HG03280 (cell line): ENCODE measurements at regions not wholly inside any gene's neighbourhood (a gene's known extent, or its start where the extent isn't known, plus 50 kb on each side); places are given as distances from the start of the nearest gene placed in this dataset.

Experiments used
- ATAC-seq: cut with Tn5 transposase; IDR thresholded peaks from one replicate; pipeline ENCODE4 v1.9.1; 2021; ENCODE audit warnings: mild to moderate bottlenecking, moderate library complexity; ENCODE audit not compliant: unreplicated experiment

DNA sequence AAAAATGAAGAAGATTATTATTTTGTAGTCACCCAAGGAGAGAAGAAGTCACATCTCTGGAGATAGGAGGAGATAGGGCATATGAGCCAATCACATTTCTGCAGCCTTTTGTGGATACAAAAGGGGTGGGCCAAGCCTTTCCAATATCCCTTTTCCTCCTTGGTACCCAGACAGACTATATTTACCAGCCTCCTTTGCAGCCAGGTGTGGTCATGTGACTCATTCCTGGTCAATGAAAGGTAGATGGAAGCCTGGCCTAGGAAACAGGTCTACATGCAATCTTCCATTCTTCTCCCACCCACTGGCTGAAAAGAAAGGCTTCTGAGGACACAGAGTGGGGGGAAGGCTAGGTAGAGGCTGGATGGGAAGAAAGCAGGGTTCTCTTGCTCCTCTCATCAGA, 58.1 kb upstream of the ERG start:
- no peak for ATAC-seq

DNA sequence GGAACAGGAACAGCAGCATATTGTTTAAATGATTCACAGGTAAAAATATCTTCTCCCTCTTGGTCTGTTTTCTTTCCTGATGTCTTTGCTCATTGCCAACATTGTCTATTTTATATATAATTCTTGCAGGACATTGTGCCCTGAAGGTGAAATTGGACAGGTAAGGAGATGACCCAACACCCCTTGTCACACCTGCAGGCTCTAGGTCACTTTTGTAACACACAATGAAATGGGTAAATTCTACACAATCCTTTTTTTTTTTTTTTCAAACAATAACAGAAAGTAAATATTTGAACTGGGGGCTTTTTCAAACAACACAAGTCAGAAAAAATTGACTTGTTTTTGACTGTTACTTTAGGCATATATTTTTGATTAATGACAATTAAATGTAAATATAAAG, 62.9 kb upstream of the ERG start:
- no peak for ATAC-seq

DNA sequence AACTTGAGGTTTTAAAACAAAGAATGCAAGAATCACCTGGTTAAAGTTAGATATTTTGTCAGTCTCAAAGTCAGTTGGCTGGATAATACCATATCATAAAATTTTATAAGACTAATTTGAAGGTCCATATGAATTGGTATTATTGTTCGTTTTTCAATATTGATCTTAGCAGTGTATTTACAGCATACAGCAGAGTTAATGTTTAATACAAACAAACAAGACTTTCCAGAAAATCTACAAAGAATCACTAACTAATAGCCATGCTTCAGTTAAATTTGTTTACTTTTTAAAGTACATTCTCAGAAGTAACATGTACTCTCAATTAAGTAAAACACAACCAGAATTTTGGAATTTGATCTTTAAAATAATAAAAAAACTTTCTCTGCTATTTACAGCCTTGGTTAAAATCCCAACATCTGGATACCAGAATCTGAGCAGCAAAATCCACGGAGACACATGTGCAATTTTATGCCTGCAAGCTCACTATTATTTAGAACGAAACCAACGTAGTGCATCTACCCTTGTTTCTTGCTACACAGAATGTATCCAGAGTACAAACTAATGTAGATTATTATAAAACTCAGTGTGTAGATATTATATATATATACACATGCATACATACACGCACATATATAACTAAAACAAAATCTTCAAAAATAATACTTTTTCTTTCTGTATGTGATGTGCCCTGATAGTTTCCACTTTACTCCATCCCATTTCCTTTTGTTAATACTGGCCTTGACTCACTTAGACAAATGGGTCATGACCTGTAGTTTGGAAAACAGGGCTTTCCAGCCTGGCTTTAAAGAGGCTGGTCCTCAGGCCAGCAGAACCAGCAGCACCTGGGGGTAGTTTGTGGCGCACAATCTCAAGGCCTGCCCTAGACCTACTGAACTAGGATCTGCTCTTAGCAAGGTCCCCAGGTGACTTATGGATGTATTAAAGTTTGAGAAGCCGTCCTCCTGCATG, 63.6 kb upstream of the ERG start:
- no peak for ATAC-seq

DNA sequence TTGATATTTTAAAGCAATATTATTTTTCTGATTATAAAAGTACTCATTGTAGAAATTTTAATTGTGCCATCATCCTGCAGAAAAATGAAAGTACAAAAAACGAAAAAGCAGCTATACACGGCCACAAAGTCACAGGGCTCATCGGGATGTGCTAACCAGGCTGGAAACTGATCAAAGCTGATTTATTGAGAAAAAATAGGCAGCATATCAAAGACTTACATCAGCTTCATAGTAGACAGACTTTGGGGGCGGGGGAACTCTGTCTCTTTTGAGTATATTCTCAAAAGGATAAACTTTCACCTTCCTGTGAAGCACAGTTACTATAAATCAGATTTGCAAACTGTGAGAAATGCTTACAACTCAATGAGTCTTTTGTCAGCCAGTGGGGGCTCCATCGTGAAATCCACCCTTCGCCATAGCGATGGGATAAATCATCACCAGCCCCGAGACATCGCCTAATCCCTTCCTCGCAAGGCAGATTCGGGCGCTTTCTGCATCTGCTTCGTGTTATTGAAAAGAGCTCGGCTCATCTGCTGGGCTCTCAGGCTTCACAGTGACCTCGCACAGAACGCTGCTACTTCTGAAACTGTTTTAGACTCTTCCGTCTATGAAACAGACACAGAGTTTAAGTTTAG, 69.2 kb upstream of the ERG start:
- no peak for ATAC-seq

DNA sequence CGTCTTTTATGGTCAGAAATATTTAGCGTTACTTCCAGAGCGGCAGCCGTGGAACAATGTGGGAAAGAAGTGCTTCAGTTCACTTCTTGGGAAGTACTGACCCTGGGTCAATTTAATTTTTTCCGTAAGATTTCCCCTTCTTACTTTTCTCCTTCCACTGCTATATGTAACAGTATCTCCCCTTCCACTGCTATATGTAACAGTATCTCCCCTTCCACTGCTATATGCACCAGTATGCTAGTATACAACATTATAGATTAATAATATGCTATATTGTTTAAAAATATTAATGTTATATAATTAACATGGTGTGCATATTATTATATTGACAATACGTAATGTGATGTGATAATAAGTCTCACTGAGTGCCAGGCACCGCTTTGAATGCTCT, 69.7 kb upstream of the ERG start:
- ATAC-seq = no peak

DNA sequence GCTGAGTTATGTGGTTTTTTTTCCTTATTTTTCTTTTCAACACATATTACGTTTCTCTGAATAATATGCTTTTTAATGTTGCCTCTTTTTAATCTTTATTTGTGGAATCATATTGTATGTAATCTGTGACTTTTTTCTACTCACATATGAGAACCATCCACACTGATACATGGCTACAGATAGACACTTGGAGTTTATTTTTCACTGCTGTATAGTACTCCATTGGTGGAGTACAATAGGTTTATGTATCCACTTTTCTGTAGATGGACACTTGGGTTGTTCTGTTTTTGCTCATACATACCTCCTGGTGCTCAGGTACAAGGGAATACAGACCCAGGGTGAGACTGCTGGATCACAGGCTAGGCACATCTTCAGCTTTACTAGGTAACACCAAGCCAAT, 71.5 kb upstream of the ERG start:
- no peak for ATAC-seq

DNA sequence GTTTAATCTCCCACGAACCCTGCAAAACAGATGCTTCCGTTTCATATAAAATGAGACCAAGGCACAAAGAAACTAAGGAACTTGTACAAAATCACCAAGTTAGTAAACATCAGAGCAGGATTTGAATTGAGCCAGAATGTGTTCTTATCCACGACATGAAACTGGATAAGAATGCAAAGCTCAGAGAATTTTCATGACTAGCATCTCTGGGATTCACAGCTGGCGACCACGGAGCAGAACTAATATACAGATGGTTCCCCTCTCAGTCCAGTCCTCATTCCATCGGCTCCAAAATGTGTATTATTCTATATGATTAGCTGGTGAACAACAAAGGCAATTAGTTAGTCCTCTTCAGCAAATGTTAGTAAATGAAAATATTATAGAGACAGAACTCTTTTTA, 72.3 kb upstream of the ERG start:
- no peak for ATAC-seq

DNA sequence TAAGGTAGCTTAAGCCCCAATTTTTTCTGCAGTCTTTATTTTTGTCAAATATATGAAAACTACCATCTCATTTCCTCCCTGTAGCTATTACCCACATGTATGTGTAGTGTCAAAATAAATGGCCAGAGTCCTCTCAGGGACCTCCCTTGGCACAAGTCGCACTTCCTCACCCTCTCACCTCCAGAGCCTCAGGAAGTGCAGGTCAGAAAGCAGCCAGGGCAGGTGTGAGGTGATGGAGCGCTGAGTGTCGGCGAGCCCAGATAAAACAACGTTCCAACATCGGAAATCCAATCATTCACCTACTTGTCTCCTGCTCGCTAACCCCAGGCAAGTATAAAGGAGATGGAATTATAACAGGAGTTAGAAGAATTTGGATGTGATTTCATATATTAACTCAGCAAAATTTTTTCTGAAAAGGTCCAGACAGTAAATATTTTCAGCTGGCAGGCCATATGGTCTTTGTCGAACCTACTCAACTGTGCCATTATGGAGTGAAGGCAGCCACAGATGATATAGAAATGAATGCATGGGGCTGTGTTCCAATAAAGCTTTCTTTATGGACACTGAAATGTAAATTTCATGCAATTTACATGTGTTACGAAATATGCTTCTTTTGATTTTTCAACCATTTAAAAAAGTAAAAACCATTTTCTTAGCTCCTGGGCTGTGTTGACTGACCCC, 76.8 kb upstream of the ERG start:
- no peak for ATAC-seq

DNA sequence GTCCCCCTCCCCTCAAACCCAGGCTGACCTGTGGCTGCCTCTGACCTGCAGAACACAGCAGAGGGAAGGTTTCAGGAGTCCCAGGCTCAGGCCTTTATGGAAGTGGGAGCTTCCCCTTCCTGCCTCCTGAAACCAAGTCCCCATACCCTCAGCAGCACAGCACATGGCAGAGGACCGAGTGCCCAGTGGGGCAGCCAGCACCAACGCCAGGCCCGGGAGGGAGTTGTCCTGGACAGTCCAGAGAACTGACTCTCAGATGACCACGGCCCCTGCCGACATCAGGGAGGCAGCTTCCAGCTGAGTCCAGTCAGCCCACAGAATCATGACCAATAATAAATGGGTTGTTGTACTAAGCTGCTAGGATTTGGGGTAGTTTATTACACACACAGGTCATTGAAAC, 79.6 kb upstream of the ERG start:
- no peak for ATAC-seq

DNA sequence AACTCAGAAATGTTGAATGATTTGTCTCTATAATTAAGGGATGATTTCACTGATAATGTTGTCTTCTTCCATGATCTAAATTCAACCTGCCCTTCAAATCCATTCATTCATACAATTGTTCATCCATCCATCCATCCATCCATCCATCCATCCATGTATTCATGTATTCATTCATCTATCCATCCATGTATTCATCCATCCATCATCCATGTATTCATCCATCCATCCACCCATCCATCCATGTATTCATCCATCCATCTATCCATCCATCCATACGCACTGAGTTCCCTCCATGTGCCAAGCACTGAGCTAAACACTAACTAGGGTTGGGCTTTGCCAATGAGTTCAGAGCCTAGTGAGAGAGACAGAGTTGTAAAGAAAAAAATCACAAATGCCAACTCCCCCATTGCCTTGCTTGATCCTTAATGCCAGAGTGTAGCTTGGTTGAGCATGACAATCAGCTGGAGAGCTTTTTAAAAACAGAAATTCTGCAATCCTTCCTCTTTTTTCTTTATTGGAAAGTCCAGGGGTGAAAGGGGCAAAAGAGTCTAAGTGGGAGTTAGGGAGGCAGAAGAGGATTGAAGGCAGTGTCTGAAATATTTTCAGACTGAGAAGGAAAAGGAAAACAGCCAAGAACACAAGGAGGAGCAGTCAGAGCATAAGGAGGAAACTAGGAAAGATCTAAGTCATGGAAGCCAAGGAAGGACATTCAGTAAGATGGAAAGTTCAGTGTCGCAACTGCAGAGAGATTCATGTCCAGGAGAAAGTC, 92.4 kb upstream of the ERG start:
- ATAC-seq = no peak

DNA sequence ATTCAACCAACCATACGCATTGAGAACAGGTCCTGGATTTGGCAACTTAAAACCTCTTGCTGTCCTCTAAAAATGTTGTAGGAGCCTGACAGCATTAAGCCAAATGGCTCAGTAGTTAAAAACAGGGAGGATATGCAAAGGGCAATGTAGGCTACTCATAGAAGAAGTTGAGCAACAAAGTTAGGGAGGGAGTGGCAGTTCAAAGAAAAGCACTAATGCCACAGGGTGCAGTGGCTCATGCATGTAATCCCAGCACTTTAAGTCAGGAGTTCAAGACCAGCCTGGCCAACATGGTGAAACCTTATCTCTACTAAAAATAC, 92.9 kb upstream of the ERG start:
- no peak for ATAC-seq

DNA sequence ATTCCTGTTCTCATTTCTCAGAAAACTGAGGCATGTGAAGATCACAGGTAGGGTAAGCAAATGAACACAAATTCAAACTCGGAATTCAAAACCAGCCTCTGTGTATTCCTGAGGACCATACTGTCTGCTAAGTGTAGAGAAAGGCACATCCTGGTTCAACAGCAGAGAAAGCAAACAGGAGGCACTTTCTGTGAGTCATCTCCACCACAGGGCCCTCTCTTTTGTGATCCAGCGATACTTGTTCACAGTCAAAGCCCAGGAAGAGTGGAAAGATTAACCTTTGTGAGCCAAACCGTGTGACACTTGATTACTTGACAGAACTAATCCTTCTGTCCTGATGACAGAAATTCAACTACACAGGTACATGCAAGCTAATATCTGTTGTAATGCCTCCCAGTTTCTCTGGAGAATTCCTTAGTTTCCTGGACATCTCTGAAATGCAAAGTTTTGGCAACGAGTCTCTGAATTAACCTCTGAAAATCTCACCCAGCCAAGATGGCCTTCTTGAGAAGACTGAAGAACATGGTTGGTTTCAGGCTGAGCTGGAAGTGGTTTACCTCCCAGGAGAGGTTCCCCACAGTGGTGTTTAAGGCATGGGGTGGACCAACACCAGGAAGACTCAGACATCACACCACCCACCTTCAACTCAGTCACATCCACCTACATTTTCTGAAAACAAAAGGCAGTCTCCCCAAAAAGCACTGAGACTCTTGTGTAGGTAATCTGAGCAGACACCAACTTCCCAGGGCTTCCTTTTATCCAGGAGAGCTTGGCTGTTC, 98.2 kb upstream of the ERG start:
- no peak for ATAC-seq

DNA sequence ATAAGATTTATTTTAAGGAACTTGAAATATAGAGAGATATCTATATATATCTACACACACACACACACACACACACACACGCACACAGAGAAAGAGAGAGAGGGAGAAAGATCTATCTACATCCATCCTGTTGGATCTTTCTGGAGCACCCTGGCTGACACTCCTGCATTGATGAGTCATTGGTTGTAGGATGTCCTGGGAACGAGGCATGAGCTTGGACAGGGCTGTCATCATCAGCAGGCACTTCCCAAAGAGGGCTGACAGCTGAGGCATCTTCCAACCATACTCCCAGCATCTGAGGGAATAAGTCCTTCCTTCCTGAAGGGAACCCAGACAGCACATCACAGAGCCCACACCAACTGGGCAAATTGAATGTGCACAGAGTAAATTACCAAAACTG, 99.1 kb upstream of the ERG start:
- ATAC-seq = no peak

DNA sequence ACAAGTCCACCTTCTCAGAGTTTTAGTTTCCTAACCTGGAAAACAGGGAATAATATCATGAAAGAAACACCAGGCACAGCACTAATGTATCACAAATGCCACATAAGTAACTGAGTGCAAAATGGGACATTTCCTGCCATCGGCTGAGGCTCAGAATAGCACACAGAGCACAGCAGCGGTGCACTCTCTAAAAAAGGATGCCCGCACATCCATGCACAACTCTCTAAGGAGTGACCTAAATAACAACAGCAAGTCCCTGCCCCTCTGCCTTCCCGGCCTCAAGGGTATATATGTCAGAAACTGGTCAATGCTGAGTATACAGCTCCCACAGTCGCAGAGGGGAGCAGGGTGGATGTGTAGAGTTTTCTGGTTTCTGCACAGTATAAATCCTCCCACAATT, 100.1 kb upstream of the ERG start:
- ATAC-seq = no peak

DNA sequence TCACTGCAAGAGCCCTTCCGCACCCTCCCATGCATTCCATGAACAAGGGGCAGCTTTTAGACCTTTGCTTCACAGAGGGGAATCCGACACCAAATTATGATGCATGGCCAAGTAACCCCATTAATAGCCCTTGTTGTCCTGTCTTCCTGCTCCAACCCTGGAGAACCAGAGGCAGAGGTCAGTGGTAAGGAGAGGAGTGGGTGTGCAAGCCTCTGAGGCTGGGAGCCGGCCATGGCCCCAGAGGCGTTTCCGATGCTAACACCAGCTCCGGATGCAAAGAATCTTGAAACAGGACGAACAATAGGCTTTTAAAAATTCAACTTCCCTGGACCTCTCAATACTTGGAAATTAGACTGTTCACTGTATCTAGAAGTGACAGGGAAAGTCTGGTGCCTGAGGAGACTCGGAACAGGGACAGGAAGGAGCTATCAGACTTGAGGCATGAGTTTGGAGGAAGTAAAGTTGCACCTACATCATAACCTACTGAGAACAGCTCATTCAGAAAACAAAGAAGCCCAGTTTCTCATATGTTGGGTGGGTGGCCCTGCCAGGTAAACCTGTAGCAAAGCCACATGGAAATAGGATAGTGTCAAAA, 101.2 kb upstream of the ERG start:
- no peak for ATAC-seq

DNA sequence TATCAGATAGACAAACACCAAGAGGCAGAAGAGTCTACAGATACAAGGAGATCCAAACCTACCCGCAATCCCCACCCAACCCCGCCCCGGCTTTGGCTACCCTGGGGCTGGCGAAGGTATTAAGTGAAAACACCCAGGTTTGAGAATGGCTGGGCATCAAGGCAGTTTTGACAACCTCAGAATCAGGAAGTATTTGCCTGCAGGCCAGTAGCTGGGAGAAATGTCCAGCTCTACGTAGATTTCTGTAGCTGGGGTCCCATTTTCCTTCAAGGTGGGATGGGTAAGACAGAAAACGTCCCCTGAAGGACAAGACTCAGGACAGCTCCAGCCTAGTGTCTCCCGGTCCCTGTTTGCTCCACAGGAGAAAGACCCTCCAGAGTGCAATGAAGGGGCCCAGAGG, 101.8 kb upstream of the ERG start:
- no peak for ATAC-seq

DNA sequence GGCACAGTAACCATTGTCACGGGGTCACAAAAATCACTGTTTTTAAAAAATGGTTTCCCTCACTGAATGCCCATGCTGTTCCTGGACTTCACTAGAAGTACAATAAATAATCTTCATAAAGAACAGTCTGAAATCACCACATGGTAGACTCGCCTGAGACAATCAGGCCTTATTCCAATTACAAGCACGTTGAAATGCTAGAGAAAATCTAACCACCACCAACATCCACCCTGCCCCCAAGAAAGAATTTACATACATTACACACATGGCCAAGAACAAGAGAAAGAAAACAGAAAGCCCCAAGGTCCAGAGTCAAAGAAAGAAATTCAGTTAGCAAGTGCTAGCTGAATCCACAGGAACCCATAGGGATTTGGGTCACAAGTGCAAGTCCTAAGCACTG, 107.0 kb upstream of the ERG start:
- ATAC-seq = no peak

DNA sequence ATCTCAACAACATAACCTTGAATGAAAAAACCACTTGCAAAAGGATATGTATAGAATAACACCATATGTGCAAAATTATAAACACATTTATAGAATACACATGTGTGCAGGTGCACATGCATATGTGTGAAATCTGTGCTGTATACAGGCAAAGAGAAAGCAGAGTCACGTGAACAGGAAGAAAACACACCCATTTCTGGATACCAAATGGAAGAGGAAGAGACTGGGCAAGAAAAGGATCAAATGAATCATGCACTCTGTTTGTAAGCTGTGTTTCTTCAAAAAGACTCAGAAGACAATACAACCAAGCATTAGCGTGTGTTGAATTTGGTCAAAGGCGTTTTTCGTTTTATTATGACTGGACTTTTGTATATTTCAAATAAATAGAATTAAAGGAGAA, 111.3 kb upstream of the ERG start:
- no peak for ATAC-seq

DNA sequence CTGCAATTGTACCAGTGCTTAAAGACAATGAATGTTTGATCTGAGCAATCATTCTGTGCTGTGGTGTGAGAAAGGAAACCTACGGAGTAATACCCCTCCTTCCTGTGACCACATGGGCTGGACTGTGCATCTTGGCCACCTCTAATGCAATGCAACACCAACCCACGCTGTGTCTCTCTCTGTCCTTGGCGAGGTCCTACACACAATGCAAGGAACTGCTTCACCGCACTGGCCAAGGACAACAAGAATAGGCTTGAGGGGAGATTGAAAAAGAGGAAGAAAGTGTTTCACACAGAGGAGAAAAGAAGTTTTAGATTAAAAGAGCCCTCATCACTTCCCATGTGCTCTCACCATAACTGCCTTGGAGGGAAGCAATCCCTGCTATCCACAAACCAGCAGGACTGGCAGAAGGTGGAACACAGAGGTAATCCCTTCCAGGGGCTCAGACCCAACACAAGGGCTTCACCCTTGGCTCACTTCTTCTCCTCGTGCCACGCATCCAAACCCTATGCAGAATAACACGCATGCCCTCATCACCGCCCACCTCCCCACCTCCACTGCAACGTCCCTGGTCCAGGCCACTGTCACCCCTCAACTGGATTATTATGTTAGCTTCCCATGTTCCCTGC, 112.5 kb upstream of the ERG start:
- no peak for ATAC-seq

DNA sequence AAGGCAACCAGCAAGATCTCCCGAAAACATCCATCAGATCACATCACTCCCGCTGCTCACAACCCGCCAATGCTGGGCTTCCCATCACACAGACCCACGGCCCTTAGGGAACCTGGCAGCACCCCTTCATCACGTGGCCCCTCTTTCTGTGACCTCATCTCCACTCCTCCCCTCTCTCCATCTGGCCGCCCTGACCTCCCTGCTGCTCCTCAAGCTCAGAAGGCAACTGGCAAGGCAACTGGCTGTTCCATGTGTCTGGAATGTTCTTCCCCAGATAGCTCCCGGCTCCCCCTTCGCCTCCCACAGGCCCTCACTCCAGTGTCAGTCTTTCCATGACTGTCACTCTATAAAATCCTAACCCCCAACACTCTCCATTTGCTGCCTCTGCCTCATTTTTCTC, 113.0 kb upstream of the ERG start:
- no peak for ATAC-seq
